Tongue (tissue), 1 donor: ENCODE measurements at regions not wholly inside any gene's neighbourhood (a gene's known extent, or its start where the extent isn't known, plus 50 kb on each side); places are given as distances from the start of the nearest gene placed in this dataset.
A peak's percentile ranks its signal among the peaks of the same experiment; 100 is the strongest.
"Not testable (repeated sequence)": the region's sequence is repeated elsewhere in the genome, so short reads cannot be mapped to it uniquely, and the experiment has no call there.

Experiments
- DNase-seq: peaks from one replicate; pipeline ENCODE4 v3.0.0-alpha.2; 2015

DNA sequence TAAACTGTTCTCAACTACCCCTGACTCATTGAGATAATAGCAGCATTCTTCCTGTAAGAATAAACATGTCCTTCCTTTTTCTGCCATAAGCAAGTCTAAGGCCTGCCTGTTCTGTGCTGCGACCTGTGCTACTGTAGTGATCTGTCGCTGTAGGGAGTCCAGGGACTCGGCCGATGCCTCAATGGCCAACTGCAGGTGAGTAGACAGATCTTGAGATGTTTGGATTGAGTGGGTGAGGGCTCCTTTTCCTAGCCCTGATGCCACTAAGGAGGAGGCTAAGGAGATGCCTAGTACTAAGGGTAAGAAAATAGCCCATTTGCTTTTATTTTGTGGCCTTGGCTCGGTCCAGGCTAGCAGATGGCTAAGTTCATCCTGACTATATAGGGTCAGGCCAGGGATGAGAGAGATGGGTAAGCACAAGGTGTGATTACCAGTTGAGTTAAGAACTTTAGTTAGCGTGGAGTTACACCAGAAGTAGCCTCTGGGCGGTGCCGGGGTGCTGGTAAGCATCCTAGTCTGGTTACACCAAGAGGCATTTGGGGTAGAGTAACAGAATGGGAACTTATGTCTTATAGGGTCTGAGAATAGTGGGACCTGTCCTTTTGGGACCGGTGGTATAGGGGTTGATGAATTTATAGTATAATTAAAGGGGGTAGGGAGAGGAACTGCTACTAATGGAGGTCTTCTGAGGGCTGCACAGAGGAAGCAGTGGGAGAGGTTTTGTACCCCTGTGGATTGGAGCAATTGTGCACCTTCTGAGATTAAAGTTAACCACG, 642.4 kb upstream of the DPP6 start:
- DNase-seq, result not testable (repeated sequence)

DNA sequence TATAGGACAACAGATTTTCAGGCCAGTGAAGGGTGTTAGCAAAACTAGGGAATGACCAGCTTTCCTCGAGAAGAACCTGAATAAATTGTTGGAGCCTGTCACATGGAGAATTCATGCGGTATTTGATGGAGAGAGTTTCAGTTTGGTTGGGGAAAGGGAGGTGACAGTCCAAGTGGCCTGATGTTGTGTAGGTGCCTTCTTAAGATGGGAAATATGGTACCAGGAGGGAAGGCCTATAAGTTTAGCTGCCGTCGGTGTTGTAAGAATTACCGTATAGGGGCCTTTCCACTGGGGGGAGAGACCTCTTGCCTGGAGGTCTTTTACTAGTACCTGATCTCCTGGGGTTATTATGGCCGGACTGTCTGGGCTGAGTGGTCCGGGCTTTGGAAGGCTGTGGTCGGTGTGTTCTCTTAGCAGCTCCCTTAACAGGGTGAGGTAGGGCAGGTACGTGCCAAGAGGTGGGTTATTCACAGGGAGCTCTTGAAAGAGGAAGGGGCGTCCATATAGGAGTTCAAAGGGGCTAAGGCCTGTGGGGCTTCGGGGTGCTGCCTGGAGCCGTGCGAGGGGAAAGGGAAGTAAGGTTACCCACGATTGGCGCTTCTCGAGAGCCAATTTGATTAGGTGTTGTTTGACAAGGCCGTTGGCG, 641.1 kb upstream of the DPP6 start:
- DNase-seq, result not testable (repeated sequence)

DNA sequence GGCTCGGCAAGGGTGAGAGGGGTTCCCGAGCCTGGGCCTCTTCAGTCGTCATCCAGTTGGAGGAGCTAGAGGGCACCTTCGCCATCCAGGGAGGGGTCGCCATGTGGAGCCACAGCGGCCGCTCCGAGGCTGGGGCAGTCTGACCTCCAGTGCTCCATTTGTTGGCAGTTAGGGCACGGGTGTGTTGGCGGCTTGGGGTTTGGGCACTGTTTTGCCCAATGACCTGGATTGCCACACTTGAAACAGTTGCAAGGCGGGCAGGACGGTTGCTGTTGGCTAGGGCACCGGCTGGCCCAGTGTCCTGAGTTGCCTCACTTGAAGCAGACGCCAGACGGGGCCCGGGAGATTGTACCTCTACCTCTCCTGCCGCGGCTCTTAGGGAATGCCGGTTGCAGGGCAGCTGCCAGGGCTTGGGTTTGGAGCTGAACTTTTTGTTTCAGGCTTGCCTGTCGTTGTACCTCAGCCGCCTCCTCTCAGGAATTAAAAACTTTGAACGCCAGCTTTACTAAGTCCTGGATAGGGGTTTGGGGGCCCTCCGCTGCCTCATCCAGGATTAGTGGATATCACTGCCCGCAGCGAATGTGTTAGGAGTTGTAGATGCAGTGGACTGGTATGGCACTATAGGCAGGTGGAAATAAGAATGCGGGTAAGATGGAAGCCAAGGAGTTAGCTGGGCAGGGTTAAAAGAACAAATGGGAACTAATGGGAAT, 639.9 kb upstream of the DPP6 start:
- DNase-seq, result not testable (repeated sequence)

DNA sequence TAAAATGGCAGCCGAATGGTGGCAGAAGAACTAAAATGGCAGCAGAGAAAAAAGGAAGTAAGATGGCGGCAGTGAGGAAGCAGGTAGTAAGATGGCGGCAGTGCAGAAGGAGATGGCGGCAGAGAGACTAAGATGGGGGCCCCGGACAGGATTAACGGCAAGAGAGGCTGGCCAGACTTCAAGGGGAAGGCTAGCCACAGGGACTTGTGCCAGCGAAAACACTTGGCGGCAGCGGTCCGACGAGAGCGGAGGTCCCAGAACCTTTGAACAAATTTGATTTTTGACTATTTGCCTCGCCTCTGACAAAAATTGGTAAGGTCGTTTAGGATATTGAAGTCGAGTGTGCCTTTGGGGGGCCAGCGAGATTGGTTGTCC, 639.4 kb upstream of the DPP6 start:
- DNase-seq, result not testable (repeated sequence)

DNA sequence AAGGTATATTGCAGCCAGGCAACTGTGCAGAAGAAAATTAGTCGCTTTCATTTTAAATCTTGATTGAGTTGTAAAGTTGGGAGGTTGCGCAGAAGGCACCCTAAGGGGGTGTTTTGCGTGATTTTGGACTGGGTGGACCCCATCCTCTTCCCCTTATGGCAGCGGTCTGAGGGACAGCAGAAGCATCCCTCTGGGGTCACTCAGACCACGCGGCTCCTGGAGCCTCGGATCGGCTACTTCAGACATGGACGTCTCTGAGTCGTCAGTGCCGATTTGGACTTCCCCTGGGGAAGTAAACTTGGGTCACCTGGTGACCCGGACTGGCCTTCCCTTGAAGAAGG, 639.0 kb upstream of the DPP6 start:
- DNase-seq, result no peak

DNA sequence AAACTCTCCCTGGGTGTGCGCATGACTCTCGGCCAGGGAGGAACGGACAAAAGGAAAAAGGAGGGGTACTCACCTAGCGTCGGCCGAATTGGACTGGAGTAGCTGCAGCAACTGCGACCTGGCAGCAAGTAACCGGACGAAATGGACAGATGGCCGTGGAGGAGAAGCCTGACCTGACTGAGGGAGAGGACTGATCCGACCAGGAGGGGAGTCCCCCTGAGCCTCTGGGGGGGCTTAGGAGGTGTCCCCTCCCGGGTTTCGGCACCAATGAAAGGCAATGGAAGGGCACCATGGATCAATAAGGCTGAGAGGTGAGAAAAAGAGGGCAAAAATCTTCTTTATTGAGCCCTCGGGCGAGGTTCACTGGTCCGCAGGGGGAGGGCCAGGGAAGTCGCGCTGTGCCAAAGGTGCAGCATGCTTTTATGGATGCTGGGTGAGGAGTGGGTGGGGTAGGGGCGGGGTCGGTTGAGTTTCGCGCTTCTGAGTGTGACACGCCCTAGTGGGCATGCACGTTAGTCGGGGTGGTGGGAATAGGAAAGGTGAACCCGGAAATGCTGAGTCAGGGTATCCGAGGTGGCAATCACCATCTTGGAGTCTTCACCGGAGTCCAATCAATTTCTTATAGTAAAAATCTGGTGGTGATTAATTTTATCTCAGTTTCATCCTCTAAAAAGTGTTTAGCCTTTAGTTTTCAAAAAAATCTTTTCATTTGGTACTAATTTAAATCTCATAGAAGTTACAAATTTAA, 638.5 kb upstream of the DPP6 start:
- no peak for DNase-seq

DNA sequence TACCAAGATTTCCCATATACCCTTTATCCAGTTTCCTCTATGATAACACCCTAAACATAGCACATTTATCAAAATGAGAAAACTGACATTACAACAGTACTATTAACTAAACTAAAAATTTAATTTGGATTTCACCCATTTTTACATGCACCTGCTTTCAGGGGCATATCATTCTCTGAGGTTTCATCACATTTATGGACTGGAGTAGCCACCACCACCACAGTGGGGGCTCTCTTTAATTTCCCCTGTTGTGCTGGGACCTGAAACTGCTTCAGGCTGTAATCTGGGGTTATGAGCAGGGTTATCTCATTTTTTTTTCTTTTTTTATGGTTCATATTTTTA, 637.9 kb upstream of the DPP6 start:
- DNase-seq, result no peak

DNA sequence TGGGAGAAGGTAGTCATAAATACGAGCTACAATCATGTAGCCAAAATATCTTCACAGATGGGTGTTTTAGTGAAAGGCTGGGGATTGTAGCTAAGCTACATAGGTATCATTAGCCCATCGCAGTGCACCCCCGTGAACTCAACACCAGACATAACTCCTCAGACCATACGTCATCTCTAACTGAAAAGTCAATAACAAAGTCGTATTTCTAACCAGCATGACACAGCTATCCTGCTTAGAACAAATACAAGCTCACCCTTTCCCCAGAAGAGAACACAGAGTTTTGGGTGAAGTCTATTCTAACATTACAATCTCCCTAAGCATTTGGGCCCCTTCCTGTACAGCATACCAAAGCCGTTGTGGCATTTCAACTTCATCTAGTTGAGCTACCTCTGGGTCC, 636.6 kb upstream of the DPP6 start:
- no peak for DNase-seq

DNA sequence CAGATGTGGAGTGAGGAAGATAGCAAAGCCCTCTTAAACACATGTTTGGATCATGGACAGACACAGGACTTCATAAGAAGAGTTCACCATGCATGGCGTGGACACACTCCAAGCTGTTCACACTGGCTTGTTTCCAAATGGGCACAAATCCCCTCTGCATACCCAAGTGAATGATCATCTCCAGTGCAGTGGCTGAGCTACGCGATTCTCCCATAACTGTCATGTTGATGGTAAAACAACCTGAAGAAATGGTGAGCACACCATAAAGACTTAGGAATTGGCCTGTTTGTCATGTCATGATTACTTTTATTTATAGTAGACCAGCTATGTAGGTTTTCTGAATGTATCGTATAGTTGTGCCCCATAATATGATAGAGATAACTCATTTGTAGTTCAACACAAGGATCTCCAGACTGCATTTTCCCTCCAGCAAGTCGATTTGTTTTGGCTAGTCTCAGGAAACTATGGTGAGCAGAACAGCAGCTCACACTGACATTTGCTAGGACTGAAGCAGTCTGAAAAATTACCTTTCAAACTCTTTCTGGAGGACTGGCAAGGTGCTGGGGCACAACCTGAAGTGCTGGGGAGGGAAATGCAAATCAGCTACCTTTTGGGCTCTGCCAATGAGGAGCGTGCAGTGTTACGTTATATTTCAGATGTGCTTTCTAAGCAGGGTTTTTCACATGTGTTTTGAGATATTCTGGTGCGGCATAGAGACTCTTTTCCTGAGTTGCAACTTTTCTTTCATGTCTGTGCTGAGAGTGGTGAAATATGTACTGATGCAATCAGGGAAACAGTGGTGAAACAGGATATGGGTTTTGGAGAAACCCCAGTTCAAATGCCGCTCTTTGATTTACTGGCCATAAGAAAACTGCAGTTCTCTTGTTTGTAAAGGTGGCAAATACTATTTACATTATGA, 629.6 kb upstream of the DPP6 start:
- DNase-seq, result no peak

DNA sequence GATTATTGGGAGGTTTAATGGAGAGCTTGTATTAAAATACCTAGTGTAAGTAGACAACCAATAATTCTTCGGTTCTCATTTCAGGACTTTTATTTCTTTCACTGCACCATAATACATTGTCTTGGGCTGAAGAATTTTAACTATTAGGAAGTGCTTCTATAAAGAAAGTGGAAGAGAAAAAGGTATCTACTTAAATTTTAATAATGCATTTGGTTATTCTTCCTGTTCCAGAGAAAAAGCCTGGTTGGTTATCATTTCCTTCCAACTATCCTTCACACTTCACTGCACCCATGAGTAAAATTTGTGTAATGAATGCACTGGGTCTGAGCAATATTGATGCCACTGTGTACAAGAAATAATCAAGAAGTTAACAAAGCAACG, 629.0 kb upstream of the DPP6 start:
- DNase-seq, result no peak

DNA sequence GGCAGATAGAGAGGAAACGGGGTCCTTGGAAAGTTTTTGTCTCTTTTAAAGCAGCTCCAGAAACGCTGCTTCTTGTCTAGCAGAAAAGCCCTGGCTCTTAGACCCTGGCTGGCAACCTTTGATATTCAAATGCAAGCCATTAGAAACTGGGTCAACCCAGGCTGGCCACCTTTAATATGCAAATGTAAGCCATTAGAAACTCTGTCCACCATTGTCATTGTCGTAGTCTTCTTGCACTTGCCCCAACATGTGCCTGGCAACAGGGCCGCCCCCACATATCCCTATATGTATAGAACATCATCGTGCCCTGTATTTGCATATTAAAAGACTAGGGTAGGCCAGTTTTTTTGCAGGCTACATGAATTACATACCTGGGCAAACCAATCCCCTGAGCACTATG, 621.3 kb upstream of the DPP6 start:
- DNase-seq, result no peak

DNA sequence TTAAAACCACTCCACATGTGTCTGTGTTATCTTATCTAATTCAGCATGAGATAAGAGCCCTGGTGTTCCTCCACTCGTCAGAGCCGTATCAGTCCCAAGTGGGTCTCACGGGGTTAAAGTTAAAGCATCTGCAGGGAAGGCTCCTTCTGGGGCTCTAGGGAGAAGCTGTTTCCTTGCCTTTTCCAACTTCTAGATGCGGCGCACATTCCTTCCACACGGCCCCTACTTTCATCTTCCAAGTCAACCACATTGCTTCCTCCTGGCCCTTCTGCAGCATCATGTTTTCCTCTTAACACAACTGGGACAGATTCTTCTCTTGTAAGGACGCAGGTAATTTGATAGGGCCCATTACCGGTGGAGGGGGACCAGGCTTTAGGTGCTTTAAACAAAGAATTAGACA, 620.1 kb upstream of the DPP6 start:
- no peak for DNase-seq

DNA sequence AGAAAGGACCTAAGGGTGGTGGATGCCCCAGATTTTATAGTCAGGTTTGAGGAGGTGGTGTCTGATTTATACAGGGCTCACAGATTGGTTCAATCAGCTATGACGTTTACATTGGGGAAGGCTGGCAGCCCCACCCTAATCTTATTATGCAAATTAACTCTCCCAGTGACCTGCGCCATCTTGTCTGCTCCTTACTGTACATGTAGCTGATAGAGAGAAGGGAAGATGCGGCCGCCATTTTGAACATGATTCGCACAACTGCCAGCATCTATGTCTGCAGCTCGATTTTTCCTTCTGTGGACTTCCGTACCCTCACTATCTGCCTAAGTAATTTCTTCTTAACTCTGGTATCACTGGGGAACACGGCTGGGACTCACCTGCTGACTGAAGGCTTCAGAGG, 619.0 kb upstream of the DPP6 start:
- no peak for DNase-seq

DNA sequence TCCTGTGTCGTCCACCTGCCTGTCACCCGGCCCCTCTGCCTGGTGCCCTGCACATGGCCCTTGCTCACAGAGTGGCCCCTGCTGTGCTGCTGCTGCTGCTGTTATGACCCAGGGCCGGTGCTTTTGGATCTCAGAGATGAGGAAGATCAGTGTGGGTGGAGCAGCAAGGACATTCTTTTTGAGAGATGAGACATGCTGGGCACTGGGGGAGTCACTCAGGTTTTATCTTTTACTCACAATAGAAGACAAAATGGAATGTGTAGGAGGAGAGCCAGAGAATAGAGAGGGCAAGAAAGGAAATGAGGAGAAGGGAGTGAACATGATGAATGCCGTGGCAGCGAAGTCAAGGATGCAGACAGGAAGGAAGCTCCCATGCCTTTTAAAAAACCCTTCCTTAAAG, 611.5 kb upstream of the DPP6 start:
- DNase-seq, result no peak

DNA sequence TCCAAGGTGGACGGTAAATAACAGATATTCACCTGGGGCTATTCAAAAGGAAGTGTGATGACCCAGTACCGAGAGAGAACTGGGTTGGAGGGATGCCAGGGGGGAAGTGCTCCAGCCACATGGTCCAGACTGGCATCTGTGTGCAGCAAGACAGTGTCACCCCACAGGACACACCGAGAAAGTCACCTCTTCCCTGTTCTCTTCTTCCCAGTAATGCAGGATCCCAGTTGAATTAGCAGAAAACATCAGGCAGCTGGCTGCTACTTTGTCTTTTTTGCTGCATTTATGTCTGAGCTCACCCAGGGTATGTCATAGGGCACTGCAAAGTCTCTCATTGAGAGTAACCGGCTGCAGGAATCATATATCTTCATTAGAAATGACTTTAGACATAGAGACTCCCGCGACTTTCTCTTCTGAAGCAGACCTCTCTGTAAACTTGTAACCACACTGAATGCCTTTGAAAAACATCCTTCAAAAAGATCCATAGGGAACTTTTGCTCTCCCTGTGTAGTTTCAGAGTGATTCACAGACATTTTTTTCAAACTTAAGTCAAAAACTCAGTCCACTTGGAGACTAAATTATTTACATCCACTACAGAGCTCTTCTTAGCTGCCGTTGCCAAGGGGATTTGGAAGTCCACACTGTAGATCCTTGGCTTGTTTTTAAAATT, 609.0 kb upstream of the DPP6 start:
- DNase-seq, result peak; percentile 12

DNA sequence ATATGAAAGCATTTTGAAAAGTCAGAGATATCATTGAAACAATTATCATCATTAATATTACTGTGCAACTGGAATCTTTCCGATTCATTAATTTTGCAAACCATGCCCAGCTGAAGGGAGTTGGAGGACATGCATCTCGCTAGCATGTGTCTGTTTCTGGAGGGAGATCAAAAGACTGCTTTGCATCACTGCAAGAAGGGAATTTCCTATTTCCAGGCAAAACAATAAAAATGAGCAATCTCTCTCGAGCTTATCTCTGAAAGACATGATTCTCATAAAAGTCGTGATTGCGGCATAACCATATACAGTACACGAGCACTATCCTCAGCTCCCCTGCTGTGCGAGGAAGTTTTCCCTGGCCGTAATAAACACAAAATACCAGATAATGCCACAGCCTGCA, 607.6 kb upstream of the DPP6 start:
- DNase-seq, result no peak

DNA sequence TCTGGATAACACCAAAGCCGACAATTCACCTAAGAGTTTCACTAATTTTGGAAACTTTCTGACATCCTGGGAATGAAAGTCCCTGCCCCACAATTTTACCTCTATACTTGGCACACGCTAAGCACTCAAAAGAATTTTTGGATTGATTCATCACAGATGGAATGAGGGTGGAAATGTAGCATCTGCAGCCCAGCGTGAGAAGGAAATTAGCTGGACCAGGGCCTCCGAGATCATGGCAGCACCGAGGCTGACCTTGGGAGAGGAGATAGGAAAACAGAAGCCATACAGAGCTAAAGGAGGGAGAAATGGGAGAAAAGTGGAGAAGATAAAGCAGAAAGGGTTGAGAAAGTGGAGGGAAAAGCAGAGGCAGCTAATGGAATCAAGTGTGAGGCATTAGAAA, 606.6 kb upstream of the DPP6 start:
- DNase-seq, result no peak

DNA sequence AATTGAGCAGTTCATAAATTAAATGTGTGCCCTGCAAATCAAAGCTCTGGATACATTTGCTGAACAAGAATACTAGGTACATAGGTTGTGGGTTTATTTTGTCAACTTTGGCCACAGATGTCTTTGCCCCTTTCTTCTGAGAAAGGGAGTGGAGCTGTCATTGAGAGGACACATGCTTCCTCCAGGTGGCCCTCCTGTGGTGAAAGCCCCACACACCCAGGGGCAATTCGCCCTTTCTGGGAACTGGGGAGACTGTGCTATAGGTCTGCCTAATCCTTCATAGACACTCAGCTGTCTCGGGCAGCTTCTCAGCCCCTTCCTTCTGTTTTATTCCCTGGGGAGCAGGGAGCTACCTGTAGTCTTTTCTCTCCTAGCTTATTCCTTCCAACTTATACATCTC, 605.7 kb upstream of the DPP6 start:
- no peak for DNase-seq

DNA sequence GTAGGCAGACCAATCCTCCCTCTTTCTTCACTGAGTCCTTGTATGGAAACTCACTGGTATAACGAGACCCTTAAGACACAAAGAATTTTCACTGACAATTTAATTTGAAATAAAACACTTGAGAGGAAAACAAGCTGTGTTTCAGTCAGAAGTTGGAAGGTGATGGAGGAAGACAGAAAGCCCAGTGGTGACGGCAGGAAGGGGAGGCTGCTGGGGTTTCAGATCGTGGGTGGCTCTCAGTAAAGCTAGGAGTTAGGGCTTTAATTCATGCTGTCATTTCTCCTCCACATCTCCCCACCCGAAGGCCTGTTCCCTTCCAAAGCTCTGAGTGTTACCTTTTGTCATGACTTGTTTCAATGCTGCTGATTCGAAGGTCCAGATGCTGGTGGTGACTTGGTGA, 605.2 kb upstream of the DPP6 start:
- DNase-seq, result no peak

DNA sequence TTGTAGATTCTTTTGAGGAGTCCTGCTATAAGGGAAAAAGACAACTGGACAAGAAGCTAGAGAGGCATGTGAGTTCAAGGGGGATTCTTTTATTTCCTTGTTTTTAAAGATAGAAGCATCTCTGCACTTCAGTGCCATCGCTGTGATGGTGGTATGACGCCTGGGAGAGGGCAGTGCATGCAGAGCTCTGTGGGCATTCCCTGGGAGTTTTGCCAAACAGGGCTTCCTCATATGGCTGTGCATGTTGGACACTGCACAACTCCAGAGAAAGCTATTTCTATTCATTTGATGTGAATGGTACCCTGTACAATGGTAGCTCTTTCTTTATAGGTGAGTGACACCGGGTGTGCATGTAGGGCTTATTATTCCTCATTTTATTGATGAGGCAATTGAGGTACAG, 599.5 kb upstream of the DPP6 start:
- DNase-seq, result no peak

DNA sequence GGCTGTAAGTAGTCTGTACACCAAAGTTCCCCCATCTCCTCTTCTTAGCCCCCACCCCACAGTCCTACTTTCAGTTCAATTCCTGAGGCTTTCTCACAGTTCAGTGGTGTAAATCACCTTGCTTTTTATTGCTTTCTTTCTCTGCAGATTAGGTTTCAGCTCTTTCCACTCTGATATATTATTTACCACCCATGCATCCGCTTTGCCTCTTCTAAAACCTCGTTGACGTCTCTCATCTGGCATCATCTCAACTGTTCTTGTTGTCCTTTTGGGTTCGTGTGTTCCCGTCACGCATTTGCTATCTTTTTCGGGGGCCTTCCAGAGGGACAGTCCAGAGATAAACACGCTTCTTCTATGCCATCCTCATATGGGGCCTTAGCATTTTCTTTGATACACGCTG, 597.9 kb upstream of the DPP6 start:
- DNase-seq, result no peak

DNA sequence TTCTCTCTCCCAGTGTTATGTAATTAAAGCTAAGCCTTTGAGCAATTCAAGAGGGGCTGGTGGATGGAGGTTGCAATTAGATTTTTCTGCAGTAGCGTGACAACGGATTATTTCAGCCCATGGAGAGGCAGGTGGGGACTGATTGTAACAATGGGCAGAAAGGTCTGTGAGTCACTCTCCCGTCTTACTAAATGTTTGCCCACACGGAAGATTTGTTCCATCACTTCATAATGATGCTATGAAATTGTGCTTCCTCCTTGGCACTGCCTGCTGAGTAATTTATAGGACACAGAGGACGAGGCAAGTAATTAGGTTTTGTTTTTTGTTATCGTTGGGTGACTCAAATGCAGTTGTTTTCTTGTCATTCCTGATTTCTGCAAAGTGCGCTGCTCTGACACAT, 594.5 kb upstream of the DPP6 start:
- no peak for DNase-seq
